GM21447 (cell line): ENCODE measurements at regions not wholly inside any gene's neighbourhood (a gene's known extent, or its start where the extent isn't known, plus 50 kb on each side); places are given as distances from the start of the nearest gene placed in this dataset.
"Not testable (repeated sequence)": the region's sequence is repeated elsewhere in the genome, so short reads cannot be mapped to it uniquely, and the experiment has no call there.

Experiments used
- ATAC-seq: cut with Tn5 transposase; IDR thresholded peaks from one replicate; pipeline ENCODE4 v1.9.1; 2021; ENCODE audit not compliant: unreplicated experiment

DNA sequence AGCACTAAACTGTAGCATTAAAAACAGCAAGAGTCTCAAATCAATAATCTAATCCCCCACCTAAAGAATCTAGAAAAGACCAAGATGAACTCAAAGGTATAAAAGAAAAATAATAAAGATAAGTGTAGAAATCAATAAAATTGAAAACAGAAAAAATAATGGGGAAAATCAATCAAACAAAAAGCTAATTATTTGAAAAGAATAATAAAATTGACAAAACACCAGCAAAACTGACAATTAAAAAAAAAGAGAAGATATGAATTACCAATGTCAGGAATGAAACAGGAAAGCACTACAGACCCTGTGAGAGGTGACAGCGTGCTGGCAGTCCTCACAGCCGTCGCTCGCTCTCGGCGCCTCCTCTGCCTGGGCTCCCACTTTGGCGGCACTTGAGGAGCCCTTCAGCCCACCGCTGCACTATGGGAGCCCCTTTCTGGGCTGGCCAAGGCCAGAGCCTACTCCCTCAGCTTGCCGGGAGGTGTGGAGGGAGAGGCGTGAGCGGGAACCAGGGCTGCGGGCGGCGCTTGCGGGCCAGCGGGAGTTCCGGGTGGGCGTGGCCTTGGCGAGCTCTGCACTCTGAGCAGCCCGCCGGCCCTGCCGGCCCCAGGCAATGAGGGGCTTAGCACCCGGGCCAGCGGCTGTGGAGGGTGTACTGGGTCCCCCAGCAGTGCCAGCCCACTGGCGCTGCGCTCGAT lies 105.3 kb upstream of the HEY2 start:
- ATAC-seq, result not testable (repeated sequence)

- no peak for ATAC-seq
Measured at GRCh38 chr6:125647391-125647790, 102.0 kb upstream of the HEY2 start.

GRCh38 chr6:125653752-125654151 lies 95.7 kb upstream of the HEY2 start:
- ATAC-seq, result not testable (repeated sequence)

GRCh38 chr6:125655511-125655910 lies 93.9 kb upstream of the HEY2 start:
- ATAC-seq, result no peak

DNA sequence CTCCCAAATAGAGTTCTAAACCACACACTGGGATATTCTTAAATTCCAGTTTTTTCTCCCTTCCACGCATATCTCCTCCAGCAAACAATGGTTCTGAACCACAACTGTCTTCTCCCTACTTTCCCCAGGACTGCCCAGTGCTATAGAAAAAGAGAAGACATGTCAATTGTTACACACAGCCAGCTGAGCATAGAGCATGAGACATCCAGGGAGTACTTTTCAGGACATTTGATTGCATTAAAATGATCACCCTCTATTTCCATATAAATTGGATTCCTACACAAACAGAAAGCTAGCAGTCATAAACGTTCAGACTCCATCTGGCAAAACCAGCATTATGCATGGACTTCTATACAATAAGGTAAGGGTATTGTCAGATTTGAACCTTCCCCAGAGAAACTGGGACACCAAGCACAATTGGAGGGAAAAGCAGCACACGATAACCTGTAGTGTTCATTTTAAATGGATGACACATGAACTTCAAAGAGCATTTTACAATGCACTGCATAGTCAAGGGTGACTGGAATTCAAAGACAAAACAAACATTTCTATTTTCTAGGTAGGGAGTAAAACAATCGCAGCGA lies 93.1 kb upstream of the HEY2 start:
- ATAC-seq, result no peak

DNA sequence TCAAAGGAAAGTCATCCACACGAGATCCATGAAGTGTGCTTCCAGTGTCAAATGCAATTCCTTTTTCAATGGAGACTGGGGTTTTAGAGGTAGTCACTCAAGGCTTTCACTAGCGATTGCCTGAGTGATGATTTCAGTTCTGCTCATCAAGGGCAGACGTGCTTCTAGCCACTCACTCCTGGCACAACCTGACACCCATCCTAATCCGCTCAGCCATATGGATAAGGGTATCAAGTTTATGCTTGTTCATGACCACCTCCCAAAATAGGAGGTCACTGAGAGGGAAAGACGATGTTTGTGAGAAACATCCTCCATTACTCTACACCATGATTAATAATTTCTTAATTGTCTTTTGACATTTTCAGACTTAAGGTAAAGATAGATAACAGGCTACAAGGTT lies 91.3 kb upstream of the HEY2 start:
- no peak for ATAC-seq

- no peak for ATAC-seq
Measured at GRCh38 chr6:125658759-125659431, 90.5 kb upstream of the HEY2 start.

- no peak for ATAC-seq
Measured at GRCh38 chr6:125659887-125660286, 89.5 kb upstream of the HEY2 start.

GRCh38 chr6:125662296-125662695 lies 87.1 kb upstream of the HEY2 start:
- no peak for ATAC-seq

DNA sequence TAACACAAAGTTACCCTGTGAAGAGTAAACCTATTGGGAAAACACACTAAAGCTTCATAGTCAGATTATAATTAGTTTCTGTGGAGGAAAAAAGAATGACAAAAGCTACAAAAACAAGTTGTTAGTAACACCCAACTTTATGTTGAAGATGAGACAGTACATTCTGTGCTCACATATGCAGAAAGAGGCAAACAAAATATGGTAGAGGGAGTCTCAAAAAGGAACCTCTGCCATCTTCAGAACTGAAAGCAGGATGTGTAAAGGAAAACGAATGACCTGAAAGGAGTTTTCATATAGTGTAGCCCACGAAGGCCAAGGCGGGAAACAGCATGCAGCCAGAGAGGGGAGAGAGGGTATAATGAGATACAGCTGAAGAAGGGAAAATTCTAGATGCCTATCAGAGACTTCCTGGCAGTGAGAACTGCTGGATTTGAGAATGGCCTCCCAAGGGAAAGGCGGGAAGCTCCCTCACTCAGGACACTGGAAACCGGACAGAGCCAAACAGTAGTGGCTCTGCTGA lies 84.1 kb upstream of the HEY2 start:
- ATAC-seq, result no peak

DNA sequence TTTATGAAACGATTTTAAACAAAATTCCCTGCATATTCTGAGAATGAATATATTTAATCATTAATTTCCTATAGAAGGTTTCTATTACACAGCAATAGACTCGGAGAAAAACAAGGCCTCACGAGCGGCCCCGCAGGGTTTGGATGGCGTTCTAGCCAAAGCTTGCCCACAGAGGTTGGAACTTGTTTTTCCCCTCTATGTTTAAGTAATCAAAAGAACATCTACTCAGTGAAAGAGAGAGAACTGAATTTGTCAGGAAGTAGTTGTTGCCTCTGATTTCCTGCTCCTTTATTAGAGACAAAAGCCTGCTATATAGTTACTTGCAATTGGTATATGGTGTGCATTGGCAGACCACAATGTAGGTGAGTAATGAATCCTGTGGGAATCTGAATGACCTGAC lies 82.1 kb upstream of the HEY2 start:
- no peak for ATAC-seq

DNA sequence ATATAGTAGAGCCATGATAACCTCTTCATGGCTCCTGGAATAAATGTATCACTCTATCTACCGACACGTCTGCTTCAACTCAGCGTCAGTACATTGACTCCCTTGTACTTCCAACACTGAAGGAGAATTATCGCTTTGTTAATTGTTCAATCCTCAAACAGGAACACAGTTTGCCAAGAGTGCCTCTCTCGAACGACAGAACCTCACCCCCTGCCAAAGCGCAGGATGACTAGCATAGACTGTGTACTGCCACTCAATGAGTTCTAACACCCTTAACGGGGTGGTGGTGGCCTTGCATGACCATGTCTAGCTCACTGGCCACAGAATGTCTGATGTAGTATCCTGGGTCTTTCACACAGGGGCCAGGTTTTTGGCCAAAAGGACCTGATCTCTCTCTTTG lies 81.4 kb upstream of the HEY2 start:
- ATAC-seq, result no peak

- ATAC-seq, result no peak
Measured at GRCh38 chr6:125670568-125670967, 78.9 kb upstream of the HEY2 start.

DNA sequence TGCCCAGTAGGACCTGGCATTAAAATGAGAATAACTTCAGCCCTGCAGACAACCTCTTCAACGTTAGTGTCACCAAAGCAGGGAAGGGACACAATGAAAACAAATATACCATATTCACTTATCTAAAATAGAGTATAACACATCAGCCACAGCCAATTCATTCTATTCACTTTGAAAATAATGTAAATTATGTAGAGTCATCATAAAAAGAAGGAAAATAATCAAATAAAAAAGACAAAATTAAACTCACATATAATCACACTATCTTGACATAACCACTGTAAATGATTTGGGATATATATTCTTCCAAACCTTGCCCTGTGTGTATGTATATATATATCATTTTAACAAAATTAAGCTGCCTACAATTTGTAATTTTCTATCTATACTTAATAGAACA lies 78.1 kb upstream of the HEY2 start:
- no peak for ATAC-seq

DNA sequence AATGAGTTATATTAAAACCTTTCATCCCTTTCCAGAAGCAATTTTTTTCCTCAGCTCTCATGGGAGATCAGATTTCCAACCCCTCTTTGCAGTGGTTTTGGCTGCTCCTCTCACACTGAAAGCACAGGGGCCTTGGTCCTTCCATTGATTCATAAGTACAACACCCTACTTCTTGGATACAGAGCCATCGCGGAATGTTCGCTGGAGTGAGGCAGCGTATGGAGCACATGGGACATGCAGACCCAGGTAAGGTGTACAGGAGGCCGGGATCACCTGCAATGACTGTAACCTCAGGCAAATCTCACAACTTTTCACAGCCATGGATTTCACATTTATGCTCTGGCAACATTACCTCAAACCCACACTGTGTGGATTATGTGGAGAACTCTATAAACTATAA lies 75.2 kb upstream of the HEY2 start:
- ATAC-seq, result no peak

DNA sequence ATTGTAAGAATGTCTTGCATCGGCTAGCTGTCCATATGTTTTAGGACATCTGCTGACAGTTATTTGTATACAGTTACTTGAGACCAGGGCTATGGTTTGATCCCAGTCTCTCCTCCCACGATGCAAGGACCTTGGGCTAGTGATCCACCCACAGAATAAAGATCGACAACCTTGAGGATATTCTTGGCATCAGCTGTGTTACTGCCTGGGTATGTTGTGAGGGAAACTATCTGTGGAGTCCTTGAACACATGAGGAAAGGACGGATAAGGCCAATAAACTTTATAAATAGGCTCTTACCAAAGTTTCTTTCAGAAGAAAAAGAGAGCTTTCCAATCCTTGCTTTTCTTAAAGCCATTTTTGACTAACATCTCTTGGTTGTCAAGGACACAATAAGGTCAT lies 70.8 kb upstream of the HEY2 start:
- no peak for ATAC-seq

GRCh38 chr6:125679128-125679527 lies 70.3 kb upstream of the HEY2 start:
- ATAC-seq, result no peak

GRCh38 chr6:125679651-125680050 lies 69.8 kb upstream of the HEY2 start:
- no peak for ATAC-seq

DNA sequence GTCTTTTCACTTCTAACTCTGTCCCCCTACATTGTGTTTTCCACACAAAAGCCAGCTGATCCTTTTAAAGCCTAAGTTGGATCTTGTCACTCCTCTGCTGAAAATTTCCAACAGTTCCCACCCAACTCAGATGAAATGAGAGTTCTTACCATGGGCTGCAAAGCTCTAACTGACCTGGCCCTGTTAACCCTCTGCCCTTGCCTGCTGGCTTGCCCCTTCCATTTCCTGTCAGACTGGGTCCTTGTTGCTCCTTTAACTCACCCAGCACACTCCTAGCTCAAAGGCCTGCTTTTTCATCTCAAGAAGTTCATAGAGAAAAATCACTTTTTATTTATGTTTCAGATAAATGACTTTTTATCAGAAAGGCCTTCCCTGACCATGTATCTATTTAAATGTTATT lies 66.5 kb upstream of the HEY2 start:
- ATAC-seq, result no peak

DNA sequence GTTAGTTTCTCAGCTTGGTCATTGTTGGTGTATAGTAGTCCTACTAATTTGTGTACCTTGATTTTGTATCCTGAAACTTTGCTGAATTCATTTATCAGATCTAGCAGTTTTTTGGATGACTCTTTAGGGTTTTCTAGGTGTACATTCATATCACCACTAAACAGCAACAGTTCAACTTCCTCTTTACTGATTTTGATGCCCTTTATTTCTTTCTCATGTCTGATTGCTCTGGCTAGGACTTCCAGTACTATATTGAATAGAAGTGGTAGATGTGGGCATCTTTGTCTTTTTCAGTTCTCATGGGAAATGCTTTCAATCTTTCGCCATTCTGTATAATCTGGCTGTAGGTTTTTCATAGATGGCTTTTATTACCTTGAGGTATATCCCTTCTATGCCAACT lies 61.3 kb upstream of the HEY2 start:
- ATAC-seq, result no peak

GRCh38 chr6:125693480-125693879 lies 56.0 kb upstream of the HEY2 start:
- no peak for ATAC-seq

DNA sequence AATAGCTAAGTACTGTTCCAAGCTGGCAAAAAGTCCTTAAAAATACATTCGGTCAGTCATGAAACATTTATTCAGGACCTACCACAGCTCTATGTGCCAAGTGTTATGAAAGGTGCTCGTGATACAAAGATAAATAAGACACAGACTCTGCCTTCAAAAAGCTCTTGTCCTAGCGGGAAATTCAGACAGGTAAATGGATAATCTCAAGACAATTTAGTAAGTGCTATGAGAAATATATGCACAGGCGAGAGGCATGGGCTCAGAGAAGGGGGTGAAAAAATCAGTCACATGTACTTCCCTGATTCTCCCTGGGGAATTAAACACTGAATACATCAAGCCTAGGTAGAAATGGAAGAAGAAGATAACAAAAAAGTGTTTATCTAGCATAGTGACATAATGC lies 49.8 kb upstream of the HEY2 start:
- ATAC-seq, result no peak
